Testis (tissue), 2 donors: ENCODE measurements at regions not wholly inside any gene's neighbourhood (a gene's known extent, or its start where the extent isn't known, plus 50 kb on each side); places are given as distances from the start of the nearest gene placed in this dataset.

Experiments
- DNase-seq: peaks from one replicate; pipeline ENCODE4 v3.0.0-alpha.2; 2019
- H3K27ac ChIP-seq, 2 donors: fragments of 200-600 bp; sonication (generic); one replicate each; pipeline ENCODE4 v1.5.1; 2019
- H3K27me3 ChIP-seq: fragments of 200-600 bp; sonication (generic); one replicate; pipeline ENCODE4 v1.5.1; 2019
- H3K36me3 ChIP-seq: fragments of 200-600 bp; sonication (generic); one replicate; pipeline ENCODE4 v1.5.1; 2017; ENCODE audit warnings: low read depth; ENCODE audit errors: missing control alignments
- H3K4me1 ChIP-seq: fragments of 200-600 bp; sonication (generic); one replicate; pipeline ENCODE4 v1.5.1; 2019
- H3K4me3 ChIP-seq, 2 donors: fragments of 200-600 bp; sonication (generic); one replicate each; pipeline ENCODE4 v1.5.1; 2017 to 2019
- H3K9me3 ChIP-seq: fragments of 200-600 bp; sonication (generic); one replicate; pipeline ENCODE4 v1.5.1; 2017
- CTCF ChIP-seq, 3 experiments: fragments of 450-650 bp in 2 of 3; fragments of 200-600 bp in 1 of 3; sonication (generic) in 1 of 3; IDR thresholded peaks; one replicate each; pipeline ENCODE4 v1.5.1; 2016 to 2019; ENCODE audit warnings: antibody characterized with exemption in 3 of 3, mild to moderate bottlenecking in 2 of 3, moderate library complexity in 1 of 3
- POLR2A ChIP-seq: fragments of 450-650 bp; IDR thresholded peaks from one replicate; pipeline ENCODE4 v1.6.1; 2017; ENCODE audit warnings: antibody characterized with exemption, mild to moderate bottlenecking, moderate library complexity
- WGBS, 2 donors: methylation state at CpG; one replicate each; pipeline ENCODE4 v1.1.5; 2018; 5-methylcytosine and 5-hydroxymethylcytosine counted together
- intact Hi-C: fragments of 100-400 bp; cut with DNase I; formaldehyde crosslinking; loops from one replicate; pipeline ENCODE4 v1.15.1; 2023; ENCODE audit warnings: low total_unique reads

- no peaks in the 10 kb centered on the region for H3K27me3 ChIP-seq
- TF ChIP-seq POLR2A (no peak), CTCF (IDR thresholded peaks at IDR 0.05) (no peak)
- no peak overlapping the region for H3K27ac ChIP-seq
- no peaks in the 10 kb centered on the region for H3K36me3 ChIP-seq
- H3K9me3 ChIP-seq, result no peaks in the 10 kb centered on the region
- no peaks in the 10 kb centered on the region for H3K4me1 ChIP-seq
- intact Hi-C loops, result no loop called here
- no peak for DNase-seq
- 88 to 89% methylated on average over 3 of the region's 3 CpGs for WGBS, 2 donors
- no peak overlapping the region for H3K4me3 ChIP-seq
Measured at GRCh38 chr6:9487128-9487527, 927.7 kb downstream of the TFAP2A start.

- H3K36me3 ChIP-seq, result no peaks in the 10 kb centered on the region
- no peaks in the 10 kb centered on the region for H3K9me3 ChIP-seq
- H3K4me1 ChIP-seq, result no peaks in the 10 kb centered on the region
- TF ChIP-seq CTCF (IDR thresholded peaks at IDR 0.05), result no peak
- no peak for TF ChIP-seq POLR2A
- intact Hi-C loops, result no loop called here
- DNase-seq, result no peak
- no peak overlapping the region for H3K4me3 ChIP-seq
- no peaks in the 10 kb centered on the region for H3K27me3 ChIP-seq
- 92 to 96% methylated on average over 4 of the region's 4 CpGs for WGBS, 2 donors
- H3K27ac ChIP-seq, result no peak overlapping the region
Measured at GRCh38 chr6:9485992-9486391, 928.9 kb downstream of the TFAP2A start.

- Histone ChIP-seq H3K4me3 (no peak overlapping the region), H3K9me3 (no peaks in the 10 kb centered on the region), H3K4me1 (no peaks in the 10 kb centered on the region), H3K27ac (no peak overlapping the region), H3K36me3 (no peaks in the 10 kb centered on the region), H3K27me3 (no peaks in the 10 kb centered on the region)
- no peak for TF ChIP-seq CTCF (IDR thresholded peaks at IDR 0.05)
- TF ChIP-seq POLR2A, result no peak
- 61 to 64% methylated on average over 1 of the region's 1 CpG for WGBS, 2 donors
- intact Hi-C loops, result no loop called here
- DNase-seq, result no peak
Measured at GRCh38 chr6:9484686-9485085, 930.2 kb downstream of the TFAP2A start.

GRCh38 chr6:9484091-9484490, 930.8 kb downstream of the TFAP2A start:
- no peak for TF ChIP-seq CTCF (IDR thresholded peaks at IDR 0.05)
- no peak for TF ChIP-seq POLR2A
- no peaks in the 10 kb centered on the region for H3K27me3 ChIP-seq
- 86 to 90% methylated on average over 3 of the region's 3 CpGs for WGBS, 2 donors
- intact Hi-C loops, result no loop called here
- H3K4me3 ChIP-seq, result no peak overlapping the region
- H3K9me3 ChIP-seq, result no peaks in the 10 kb centered on the region
- H3K4me1 ChIP-seq, result no peaks in the 10 kb centered on the region
- H3K36me3 ChIP-seq, result no peaks in the 10 kb centered on the region
- DNase-seq, result no peak
- no peak overlapping the region for H3K27ac ChIP-seq

- Histone ChIP-seq H3K4me1 (no peaks in the 10 kb centered on the region), H3K27me3 (no peaks in the 10 kb centered on the region), H3K36me3 (no peaks in the 10 kb centered on the region), H3K9me3 (no peaks in the 10 kb centered on the region), H3K27ac (no peak overlapping the region), H3K4me3 (no peak overlapping the region)
- TF ChIP-seq CTCF (IDR thresholded peaks at IDR 0.05), result no peak
- no peak for TF ChIP-seq POLR2A
- DNase-seq, result no peak
- intact Hi-C loops, result no loop called here
- WGBS, 2 donors, result 77 to 83% methylated on average over 5 of the region's 5 CpGs
Measured at GRCh38 chr6:9482030-9482738, 932.7 kb downstream of the TFAP2A start.
